OCI-LY7 (cell line): ENCODE measurements at regions not wholly inside any gene's neighbourhood (a gene's known extent, or its start where the extent isn't known, plus 50 kb on each side); places are given as distances from the start of the nearest gene placed in this dataset.

ENCODE experiments used
- BruUV-seq: library from RNA; stranded (reverse); fragments of 400-500 nt; replicated peaks from 2 replicates; lab custom pipeline; 2021; lab: Mats Ljungman, UMichigan
- CTCF ChIA-PET: fragments of 300-600 bp; sonication (Branson Sonifier 250); formaldehyde crosslinking; loops from one replicate; lab custom pipeline; 2022; ENCODE audit warnings: antibody characterized with exemption; ENCODE audit not compliant: unreplicated experiment; lab: Charles Lee
- POLR2A ChIA-PET: fragments of 300-600 bp; sonication (Branson Sonifier 250); formaldehyde crosslinking; loops from one replicate; lab custom pipeline; 2022; ENCODE audit warnings: antibody characterized with exemption; lab: Charles Lee
- DNase-seq: peaks from one replicate; pipeline ENCODE4 v3.0.0-alpha.2; 2015; ENCODE audit warnings: low spot score
- H2AFZ ChIP-seq: fragments of 200-600 bp; sonication (generic), shearing (Covaris generic); 2 replicates; pipeline ENCODE4 v1.6.1; 2014; ENCODE audit warnings: mild to moderate bottlenecking, antibody characterized with exemption, low read length, moderate library complexity
- H3K27ac ChIP-seq: fragments of 200-600 bp; sonication (generic); 2 replicates; pipeline ENCODE4 v1.5.1; 2014; ENCODE audit warnings: mixed run types, low read depth, mild to moderate bottlenecking, moderate library complexity, low read length, inconsistent platforms; ENCODE audit not compliant: poor library complexity, severe bottlenecking
- H3K36me3 ChIP-seq: fragments of 200-600 bp; sonication (generic); 2 replicates; pipeline ENCODE4 v1.6.1; 2014; ENCODE audit warnings: mild to moderate bottlenecking, antibody characterized with exemption, low read length, moderate library complexity, mixed read lengths; ENCODE audit not compliant: insufficient read depth
- H3K4me1 ChIP-seq: fragments of 200-600 bp; sonication (generic); 2 replicates; pipeline ENCODE4 v1.5.1; 2014; ENCODE audit warnings: mild to moderate bottlenecking, low read length; ENCODE audit not compliant: insufficient read depth, poor library complexity, severe bottlenecking
- H3K4me2 ChIP-seq: fragments of 200-600 bp; sonication (generic); 2 replicates; pipeline ENCODE4 v1.6.1; 2014; ENCODE audit warnings: mild to moderate bottlenecking, low read length
- H3K4me3 ChIP-seq: fragments of 200-600 bp; sonication (generic); 2 replicates; pipeline ENCODE4 v1.5.1; 2014; ENCODE audit warnings: mild to moderate bottlenecking, low read depth, low read length; ENCODE audit not compliant: poor library complexity, severe bottlenecking
- H3K79me2 ChIP-seq: fragments of 200-600 bp; sonication (generic); 2 replicates; pipeline ENCODE4 v1.6.1; 2016; ENCODE audit warnings: low read depth, mild to moderate bottlenecking, low read length, moderate library complexity, mixed read lengths; ENCODE audit not compliant: insufficient read depth
- H3K9me2 ChIP-seq: fragments of 200-600 bp; sonication (generic); 2 replicates; pipeline ENCODE4 v1.6.1; 2016; ENCODE audit warnings: mild to moderate bottlenecking, low read length, mixed read lengths; ENCODE audit not compliant: insufficient read depth
- H3K9me3 ChIP-seq: fragments of 200-600 bp; sonication (generic); 2 replicates; pipeline ENCODE4 v1.6.1; 2014; ENCODE audit warnings: mild to moderate bottlenecking, mixed run types, low read length, mixed read lengths
- H4K20me1 ChIP-seq: fragments of 200-600 bp; sonication (generic); 2 replicates; pipeline ENCODE4 v1.6.1; 2014; ENCODE audit warnings: mild to moderate bottlenecking, antibody characterized with exemption, low read length, moderate library complexity, mixed read lengths; ENCODE audit not compliant: insufficient read depth
- EZH2phosphoT487 ChIP-seq: fragments of 200-600 bp; sonication (generic); IDR thresholded peaks from 2 replicates; pipeline ENCODE4 v1.6.1; 2018; ENCODE audit warnings: low read depth, borderline replicate concordance, mild to moderate bottlenecking, mixed run types, antibody characterized with exemption, low read length, moderate library complexity, mixed read lengths
- intact Hi-C: fragments of 100-400 bp; cut with micrococcal nuclease; formaldehyde crosslinking; loops from one replicate; pipeline ENCODE4 v1.10.0; 2022; ENCODE audit not compliant: unreplicated experiment
- TF ChIP-seq, protein P1 (sequence below): fragments of 200-600 bp; sonication (generic); conservative IDR thresholded peaks from 2 replicates; pipeline ENCODE4 v1.5.1; 2014; ENCODE audit warnings: mild to moderate bottlenecking, antibody characterized with exemption, low read length, moderate library complexity, mixed read lengths

DNA sequence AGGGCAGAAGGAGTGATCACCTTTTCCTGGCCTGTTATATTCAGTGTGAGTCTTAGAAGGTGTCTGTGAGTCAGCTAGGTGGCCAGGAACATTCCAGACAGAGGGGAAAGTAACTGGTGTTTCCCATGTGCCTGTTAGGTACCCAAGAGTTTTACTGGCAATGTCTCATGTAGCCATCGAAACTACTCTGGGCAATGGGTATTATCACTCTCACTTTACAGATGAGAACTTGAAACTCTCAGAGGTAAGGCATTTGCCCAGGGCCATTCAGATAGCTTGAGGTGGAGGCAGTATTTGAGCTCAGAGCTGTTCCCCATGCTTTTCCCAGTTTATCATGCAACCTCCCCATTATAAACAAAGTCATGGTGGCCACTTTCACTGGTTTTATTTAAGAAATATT, 80.4 kb upstream of the NHS start:
- CTCF ChIA-PET: no interaction called here
- no peak for DNase-seq
- Histone ChIP-seq H3K4me3 (no peak overlapping the region), H3K9me2 (no peaks in the 10 kb centered on the region), H3K27ac (no peak overlapping the region), H4K20me1 (no peaks in the 10 kb centered on the region), H2AFZ (no peak overlapping the region), H3K79me2 (no peaks in the 10 kb centered on the region), H3K9me3 (no peaks in the 10 kb centered on the region), H3K4me1 (no peaks in the 10 kb centered on the region), H3K36me3 (no peaks in the 10 kb centered on the region), H3K4me2 (no peak overlapping the region)
- TF ChIP-seq, protein P1, sequence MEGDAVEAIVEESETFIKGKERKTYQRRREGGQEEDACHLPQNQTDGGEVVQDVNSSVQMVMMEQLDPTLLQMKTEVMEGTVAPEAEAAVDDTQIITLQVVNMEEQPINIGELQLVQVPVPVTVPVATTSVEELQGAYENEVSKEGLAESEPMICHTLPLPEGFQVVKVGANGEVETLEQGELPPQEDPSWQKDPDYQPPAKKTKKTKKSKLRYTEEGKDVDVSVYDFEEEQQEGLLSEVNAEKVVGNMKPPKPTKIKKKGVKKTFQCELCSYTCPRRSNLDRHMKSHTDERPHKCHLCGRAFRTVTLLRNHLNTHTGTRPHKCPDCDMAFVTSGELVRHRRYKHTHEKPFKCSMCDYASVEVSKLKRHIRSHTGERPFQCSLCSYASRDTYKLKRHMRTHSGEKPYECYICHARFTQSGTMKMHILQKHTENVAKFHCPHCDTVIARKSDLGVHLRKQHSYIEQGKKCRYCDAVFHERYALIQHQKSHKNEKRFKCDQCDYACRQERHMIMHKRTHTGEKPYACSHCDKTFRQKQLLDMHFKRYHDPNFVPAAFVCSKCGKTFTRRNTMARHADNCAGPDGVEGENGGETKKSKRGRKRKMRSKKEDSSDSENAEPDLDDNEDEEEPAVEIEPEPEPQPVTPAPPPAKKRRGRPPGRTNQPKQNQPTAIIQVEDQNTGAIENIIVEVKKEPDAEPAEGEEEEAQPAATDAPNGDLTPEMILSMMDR: no peak
- no peak for TF ChIP-seq EZH2phosphoT487
- no TSS peak for BruUV-seq
- intact Hi-C loops: no loop called here
- POLR2A ChIA-PET: no interaction called here

DNA sequence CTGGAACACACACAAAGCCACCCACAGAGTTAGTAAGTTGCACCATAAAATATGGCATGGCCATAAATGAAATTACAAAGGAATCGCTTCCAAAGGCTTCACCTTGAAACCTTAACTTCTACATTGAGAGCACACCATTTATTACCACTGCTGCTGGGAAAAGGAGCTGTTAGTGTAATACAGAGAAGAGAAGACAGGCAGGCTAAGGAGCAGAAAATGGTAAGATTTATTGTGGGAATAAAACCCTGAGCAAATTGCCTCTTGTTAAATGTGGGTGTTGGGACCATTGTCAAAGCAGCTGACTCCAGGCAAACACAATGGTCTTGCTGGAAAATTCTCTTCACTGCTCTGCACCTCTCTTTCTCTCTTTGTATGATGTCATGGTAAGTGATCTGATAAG, 79.2 kb upstream of the NHS start:
- intact Hi-C loops: no loop called here
- H3K4me2 ChIP-seq: no peak overlapping the region
- no peak overlapping the region for H3K27ac ChIP-seq
- BruUV-seq: no TSS peak
- no peaks in the 10 kb centered on the region for H3K4me1 ChIP-seq
- H3K79me2 ChIP-seq: no peaks in the 10 kb centered on the region
- no peak overlapping the region for H3K4me3 ChIP-seq
- H2AFZ ChIP-seq: no peak overlapping the region
- no peaks in the 10 kb centered on the region for H3K9me2 ChIP-seq
- ChIA-PET CTCF (no interaction called here), POLR2A (no interaction called here)
- H3K9me3 ChIP-seq: no peaks in the 10 kb centered on the region
- H4K20me1 ChIP-seq: no peaks in the 10 kb centered on the region
- no peak for DNase-seq
- no peaks in the 10 kb centered on the region for H3K36me3 ChIP-seq
- TF ChIP-seq, protein P1: no peak
- TF ChIP-seq EZH2phosphoT487: no peak

DNA sequence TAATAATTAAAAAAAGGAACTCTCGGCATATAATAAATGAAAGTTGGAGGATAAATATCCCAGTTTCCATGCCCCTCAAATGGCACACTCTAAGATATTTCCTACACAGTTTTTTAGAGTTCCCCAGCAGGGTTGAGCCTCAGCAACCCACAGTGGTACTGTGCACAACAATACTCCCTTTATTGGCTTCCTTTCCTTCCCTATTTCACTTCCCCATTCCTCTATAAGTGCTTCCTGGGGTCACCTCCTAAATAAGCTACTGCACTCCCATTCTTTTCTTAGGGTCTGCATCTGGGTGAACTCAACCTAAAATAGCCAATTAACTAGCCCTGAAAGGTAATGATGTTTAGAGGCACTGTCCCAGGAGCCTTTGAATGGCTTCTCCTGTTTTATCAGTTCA, 76.4 kb upstream of the NHS start:
- CTCF ChIA-PET: no interaction called here
- no TSS peak for BruUV-seq
- TF ChIP-seq EZH2phosphoT487: no peak
- TF ChIP-seq, protein P1: no peak
- H3K27ac ChIP-seq: no peak overlapping the region
- no peaks in the 10 kb centered on the region for H3K9me2 ChIP-seq
- no peaks in the 10 kb centered on the region for H4K20me1 ChIP-seq
- intact Hi-C loops: no loop called here
- H3K4me3 ChIP-seq: no peak overlapping the region
- H3K4me1 ChIP-seq: no peaks in the 10 kb centered on the region
- no peak for DNase-seq
- no peaks in the 10 kb centered on the region for H3K9me3 ChIP-seq
- no peaks in the 10 kb centered on the region for H3K36me3 ChIP-seq
- no peaks in the 10 kb centered on the region for H3K79me2 ChIP-seq
- no peak overlapping the region for H3K4me2 ChIP-seq
- POLR2A ChIA-PET: no interaction called here
- H2AFZ ChIP-seq: no peak overlapping the region
